Stimulated activated naive CD4-positive, alpha-beta T cell (primary cell): ENCODE measurements at regions not wholly inside any gene's neighbourhood (a gene's known extent, or its start where the extent isn't known, plus 50 kb on each side); places are given as distances from the start of the nearest gene placed in this dataset.

ENCODE experiments used
- DNase-seq, 6 experiments: peaks; one replicate each; lab custom pipeline; 2025; lab: John Stamatoyannopoulos, UW

- DNase-seq, result no peak
These were observed 179.9 kb downstream of the NPHP4 start for GRCh38 chr1:5812295-5812694.

GRCh38 chr1:5811419-5811818 lies 180.8 kb downstream of the NPHP4 start:
- no peak for DNase-seq

GRCh38 chr1:5810553-5811270 lies 181.5 kb downstream of the NPHP4 start:
- DNase-seq, result no peak

- DNase-seq, result no peak
These were observed 182.1 kb downstream of the NPHP4 start for GRCh38 chr1:5810131-5810530.

- no peak for DNase-seq
These were observed 182.9 kb downstream of the NPHP4 start for GRCh38 chr1:5809207-5809788.

DNA sequence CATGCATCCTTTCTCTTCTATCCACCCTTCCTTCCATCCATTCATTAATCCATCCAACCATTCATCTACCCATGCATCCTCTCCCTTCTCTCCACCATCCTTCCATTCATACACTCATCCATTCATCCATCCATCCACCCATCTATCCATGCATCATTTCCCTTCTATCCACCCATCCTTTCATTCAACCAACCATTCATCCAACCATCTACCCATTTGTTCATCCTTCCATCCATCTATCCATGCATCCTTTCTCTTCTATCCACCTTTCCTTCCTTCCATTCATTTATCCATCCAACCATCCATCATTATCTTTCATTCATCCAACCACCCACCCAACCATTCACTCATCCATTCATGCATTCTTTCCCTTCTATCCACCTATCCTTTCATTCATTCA lies 188.4 kb downstream of the NPHP4 start:
- DNase-seq, result no peak

- no peak for DNase-seq
These were observed 189.6 kb downstream of the NPHP4 start for GRCh38 chr1:5802606-5803005.

DNA sequence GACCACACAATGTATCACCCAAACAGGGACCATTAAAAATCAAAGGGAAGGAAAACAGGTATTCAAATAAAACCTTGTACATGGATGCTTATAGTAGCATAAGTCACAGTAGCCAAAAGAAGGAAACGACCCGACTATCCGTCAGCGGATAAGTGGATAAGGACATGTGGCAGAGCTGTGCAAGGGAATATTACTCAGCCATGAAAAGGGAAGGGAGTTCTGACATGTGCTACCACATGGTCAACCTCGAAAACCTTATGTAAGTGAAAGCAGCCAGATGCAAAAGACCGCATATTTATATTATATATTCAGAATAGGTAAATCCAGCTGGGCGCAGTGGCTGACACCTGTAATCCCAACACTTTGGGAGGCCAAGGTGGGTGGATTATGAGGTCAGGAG lies 193.3 kb downstream of the NPHP4 start:
- DNase-seq, result no peak

DNA sequence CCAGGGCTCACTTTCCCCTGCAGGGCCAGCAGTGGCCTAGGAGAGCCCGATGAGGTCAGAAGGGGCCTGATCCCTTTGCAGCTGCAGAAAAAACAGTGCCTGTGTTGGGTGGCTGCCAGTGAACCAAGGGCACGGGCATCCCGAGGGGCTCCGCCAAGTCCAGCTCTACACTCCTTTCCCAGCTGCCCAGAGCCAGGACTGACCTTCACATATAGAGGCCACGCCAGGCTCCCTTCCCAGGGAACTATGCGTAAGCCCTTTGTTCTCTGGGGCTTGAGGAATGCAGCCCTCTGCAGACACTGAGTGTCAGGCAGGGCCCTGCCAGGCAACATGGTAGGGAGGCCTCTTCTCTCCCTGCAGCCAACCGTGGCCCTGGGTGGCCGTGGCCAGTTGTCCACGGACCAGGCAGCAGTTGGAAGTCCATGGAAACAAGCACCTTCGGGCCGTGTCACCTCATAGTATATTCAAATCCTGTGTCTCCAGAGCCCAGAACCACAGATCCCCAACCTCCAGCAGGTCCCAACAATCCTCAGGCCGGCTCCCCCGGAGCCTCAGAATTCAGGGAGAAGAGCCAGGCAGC lies 194.0 kb downstream of the NPHP4 start:
- no peak for DNase-seq

- no peak for DNase-seq
These were observed 196.2 kb downstream of the NPHP4 start for GRCh38 chr1:5796028-5796427.

GRCh38 chr1:5794279-5794678 lies 197.9 kb downstream of the NPHP4 start:
- no peak for DNase-seq

DNA sequence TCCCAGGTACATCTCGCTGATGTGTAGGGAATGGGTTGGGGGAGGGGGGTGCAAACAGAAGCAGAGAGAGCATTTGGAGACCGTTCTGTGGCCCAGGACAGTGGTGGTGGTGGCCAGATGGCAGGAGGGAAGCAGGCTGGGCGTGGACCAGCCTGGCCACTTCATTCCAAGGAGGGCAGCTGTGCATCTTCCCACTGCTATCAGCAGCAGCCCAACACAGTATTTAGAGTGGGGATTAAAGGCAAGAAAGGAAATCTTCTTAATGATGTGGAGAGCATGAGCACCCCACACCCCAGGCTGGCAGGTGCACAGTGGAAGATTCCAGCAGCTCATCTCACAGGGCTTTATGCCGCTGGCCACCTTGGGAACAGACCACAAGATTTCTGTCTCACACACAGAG lies 198.7 kb downstream of the NPHP4 start:
- DNase-seq, result no peak

DNA sequence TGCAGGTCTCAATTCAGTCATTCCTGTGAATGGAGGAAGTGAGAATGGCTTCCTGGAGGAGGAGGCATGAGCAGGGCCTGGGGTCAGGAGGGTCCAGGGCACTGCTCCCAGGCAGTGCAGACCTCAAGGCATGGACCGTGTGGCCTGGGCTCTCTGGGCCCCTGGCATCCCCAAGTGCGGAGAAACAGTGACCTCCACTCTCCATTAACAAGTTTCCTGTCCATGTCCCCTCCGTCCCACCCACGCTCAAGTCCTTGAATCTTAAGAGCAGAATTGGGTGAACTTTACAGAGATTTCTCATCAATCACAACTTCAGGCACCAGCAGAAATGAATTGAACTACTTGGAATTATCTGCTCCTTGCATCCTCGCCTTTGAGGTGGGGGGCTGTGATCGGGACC lies 211.1 kb downstream of the NPHP4 start:
- no peak for DNase-seq

GRCh38 chr1:5780324-5780716 lies 211.9 kb downstream of the NPHP4 start:
- no peak for DNase-seq

DNA sequence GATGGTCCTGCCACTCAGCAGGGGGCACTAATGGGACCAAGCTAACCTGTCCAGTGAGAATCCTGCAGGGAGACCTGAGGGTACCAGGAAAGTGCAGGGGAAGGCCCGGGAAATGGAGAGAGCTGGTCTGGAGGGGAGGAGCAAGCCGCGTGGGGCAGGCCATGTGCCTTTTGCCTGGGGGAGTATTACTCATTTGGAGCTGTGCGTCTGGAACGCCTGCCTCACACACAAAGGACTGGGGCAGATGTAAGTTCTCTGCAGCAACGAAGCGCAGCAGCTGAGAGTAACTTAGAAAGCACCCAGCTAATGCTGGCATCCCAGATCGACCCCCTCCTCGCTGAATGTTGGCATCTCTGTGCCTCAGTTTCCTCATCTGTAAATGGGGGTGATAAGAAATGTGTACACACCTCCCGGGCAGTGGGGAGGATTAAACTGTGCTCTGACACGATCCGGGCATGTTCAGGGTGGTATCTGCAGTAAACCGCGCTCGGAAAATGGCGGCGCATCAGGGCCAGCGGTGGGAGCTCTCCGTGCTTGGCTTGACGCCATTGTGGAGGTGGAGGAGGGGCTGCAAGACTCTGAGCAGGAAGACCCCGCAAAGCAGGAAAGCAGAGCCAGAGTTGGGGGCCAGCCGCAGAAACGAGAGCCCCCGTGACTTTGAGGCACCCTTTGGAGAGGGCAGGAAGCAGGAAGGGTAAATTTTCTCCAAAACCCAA lies 212.5 kb downstream of the NPHP4 start:
- DNase-seq, result no peak

DNA sequence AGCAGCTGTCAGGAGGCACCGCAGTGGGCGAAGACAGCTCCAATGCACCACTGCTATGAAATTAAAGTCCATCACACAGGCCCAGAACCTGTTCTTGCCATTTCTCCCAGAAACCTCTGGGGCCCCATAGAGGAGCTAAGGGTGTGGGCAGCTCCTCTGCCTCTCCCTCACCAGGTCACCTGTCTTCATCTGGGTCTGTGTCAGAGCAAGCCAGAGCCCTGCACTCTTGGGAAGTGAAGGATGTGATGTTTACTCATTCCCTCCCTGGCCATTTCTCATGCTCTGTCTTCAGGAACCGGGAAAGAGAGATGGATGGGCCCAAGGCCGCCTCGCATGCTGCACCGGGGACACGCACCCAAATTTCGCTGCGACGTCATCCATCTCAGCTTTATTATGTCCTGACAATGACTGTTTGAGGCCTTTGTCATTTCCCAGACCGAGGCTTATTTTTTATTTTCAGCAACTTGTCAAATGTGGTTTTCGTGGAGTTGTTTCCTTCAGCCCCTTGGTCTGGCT lies 216.1 kb downstream of the NPHP4 start:
- DNase-seq, result no peak

DNA sequence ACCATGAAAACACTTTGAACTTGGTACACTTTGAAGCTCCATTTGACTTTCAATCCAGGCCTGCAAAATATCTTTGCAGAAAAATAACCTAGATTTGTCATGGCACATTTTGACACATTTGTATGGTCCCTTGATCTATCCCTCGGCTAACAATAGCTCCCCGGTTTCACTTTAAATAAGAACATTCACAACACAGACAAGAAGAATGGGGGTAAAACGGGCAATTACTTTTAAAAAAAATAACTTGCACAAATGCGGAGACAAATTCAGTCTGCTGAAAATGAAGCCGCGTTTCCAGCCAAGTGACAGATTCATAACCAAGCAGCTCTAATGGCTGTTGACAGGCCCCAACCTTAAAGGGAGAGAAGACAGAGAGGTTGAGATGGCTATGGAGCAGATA lies 218.2 kb downstream of the NPHP4 start:
- DNase-seq, result no peak

GRCh38 chr1:5771788-5772187 lies 220.4 kb downstream of the NPHP4 start:
- DNase-seq, result no peak

GRCh38 chr1:5770981-5771765 lies 221.1 kb downstream of the NPHP4 start:
- no peak for DNase-seq

- DNase-seq, result no peak
These were observed 222.5 kb downstream of the NPHP4 start for GRCh38 chr1:5769760-5770159.

DNA sequence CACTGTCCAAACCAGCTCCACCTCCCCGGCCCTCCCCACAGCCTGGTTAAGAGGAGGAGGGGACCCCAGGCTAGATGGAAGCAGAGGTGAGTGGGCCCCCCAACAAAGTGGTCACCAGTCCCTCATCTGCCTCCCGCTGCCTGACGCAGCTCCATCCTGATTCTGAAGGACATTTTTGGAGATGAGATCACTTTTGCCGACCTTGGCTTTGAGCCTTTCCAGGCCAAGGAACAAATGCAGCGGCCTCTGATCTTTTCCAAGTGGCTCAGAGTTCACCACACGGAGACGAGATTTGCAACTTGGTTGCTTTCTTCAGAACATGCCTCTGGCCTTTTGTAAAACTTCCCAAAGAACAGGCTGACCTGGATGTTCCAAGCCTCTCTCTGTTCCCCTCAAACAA lies 223.1 kb downstream of the NPHP4 start:
- DNase-seq, result no peak

DNA sequence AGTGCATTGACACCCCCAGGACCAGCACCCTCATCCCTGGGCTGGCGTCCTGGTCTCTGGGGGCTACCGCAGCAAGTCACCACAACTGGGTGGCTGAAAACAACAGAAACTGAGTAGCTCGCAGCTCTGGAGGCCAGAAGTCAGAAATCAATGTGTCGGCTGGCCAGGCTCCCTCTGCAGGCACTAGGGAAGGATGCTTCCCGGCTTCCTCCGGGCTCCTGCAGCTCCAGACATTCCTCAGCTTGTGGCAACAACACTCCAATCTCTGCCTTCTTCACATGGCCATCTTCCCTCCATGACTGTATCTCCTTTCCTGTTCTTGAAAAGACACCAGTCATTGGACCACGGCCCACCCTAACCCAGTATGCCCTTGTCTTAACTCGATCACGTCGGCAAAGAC lies 224.2 kb downstream of the NPHP4 start:
- DNase-seq, result no peak
